ENCODE measurements at regions not wholly inside any gene's neighbourhood (a gene's known extent, or its start where the extent isn't known, plus 50 kb on each side); places are given as distances from the start of the nearest gene placed in this dataset.

- TF ChIP-seq CTCF (conservative IDR thresholded peaks at IDR 0.05; ENCODE audit: low read depth, low read length) (no peak), EZH2phosphoT487 (IDR thresholded peaks at IDR 0.05; ENCODE audit: borderline replicate concordance, low read length) (no peak), EZH2 (IDR thresholded peaks at IDR 0.05; ENCODE audit: low read length, unreplicated experiment) (no peak)
Measured at GRCh38 chr6:22356362-22356940, 59.6 kb upstream of the PRL start.

All from PC-3 (cell line).